ENCODE measurements at regions not wholly inside any gene's neighbourhood (a gene's known extent, or its start where the extent isn't known, plus 50 kb on each side); places are given as distances from the start of the nearest gene placed in this dataset.

- no peak for TF ChIP-seq MAX (IDR thresholded peaks at IDR 0.05; ENCODE audit: low read depth, low read length)
- TF ChIP-seq, protein P1, sequence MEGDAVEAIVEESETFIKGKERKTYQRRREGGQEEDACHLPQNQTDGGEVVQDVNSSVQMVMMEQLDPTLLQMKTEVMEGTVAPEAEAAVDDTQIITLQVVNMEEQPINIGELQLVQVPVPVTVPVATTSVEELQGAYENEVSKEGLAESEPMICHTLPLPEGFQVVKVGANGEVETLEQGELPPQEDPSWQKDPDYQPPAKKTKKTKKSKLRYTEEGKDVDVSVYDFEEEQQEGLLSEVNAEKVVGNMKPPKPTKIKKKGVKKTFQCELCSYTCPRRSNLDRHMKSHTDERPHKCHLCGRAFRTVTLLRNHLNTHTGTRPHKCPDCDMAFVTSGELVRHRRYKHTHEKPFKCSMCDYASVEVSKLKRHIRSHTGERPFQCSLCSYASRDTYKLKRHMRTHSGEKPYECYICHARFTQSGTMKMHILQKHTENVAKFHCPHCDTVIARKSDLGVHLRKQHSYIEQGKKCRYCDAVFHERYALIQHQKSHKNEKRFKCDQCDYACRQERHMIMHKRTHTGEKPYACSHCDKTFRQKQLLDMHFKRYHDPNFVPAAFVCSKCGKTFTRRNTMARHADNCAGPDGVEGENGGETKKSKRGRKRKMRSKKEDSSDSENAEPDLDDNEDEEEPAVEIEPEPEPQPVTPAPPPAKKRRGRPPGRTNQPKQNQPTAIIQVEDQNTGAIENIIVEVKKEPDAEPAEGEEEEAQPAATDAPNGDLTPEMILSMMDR (IDR thresholded peaks at IDR 0.05; ENCODE audit: low read depth, low read length): no peak
- no peak for TF ChIP-seq MYC (IDR thresholded peaks at IDR 0.05; ENCODE audit: low read depth, low read length)
- TF ChIP-seq POLR2A (IDR thresholded peaks at IDR 0.05; ENCODE audit: extremely low read depth, insufficient read length): no peak
- H3K4me3 ChIP-seq (ENCODE audit: low read depth, low read length): no peak overlapping the region
These were observed 142.2 kb upstream of the SATB1 start for GRCh38 chr3:18567293-18567692.

GRCh38 chr3:18562364-18563154, 137.4 kb upstream of the SATB1 start:
- DNase-seq (ENCODE audit: low read depth): no peak
- TF ChIP-seq MYC (IDR thresholded peaks at IDR 0.05; ENCODE audit: low read depth, low read length): no peak
- no peak for TF ChIP-seq POLR2A (IDR thresholded peaks at IDR 0.05; ENCODE audit: extremely low read depth, insufficient read length)
- no peak for TF ChIP-seq MAX (IDR thresholded peaks at IDR 0.05; ENCODE audit: low read depth, low read length)
- TF ChIP-seq, protein P1 (IDR thresholded peaks at IDR 0.05; ENCODE audit: low read depth, low read length): no peak
- no peak overlapping the region for H3K4me3 ChIP-seq (ENCODE audit: low read depth, low read length)

More at GRCh38 chr3:18567293-18567692, 142.2 kb upstream of the SATB1 start:
- no peak for DNase-seq (ENCODE audit: low read depth)

- H3K4me3 ChIP-seq (ENCODE audit: low read depth, low read length): no peak overlapping the region
- TF ChIP-seq MAX (IDR thresholded peaks at IDR 0.05; ENCODE audit: low read depth, low read length) (no peak), MYC (IDR thresholded peaks at IDR 0.05; ENCODE audit: low read depth, low read length) (no peak), POLR2A (IDR thresholded peaks at IDR 0.05; ENCODE audit: extremely low read depth, insufficient read length) (no peak)
- TF ChIP-seq, protein P1 (IDR thresholded peaks at IDR 0.05; ENCODE audit: low read depth, low read length): peak; percentile 82
- peak; percentile 53 for DNase-seq (ENCODE audit: low read depth)
These were observed 134.2 kb upstream of the SATB1 start for GRCh38 chr3:18559331-18559842.

GRCh38 chr3:18558507-18558906, 133.4 kb upstream of the SATB1 start:
- DNase-seq (ENCODE audit: low read depth): no peak
- no peak overlapping the region for H3K4me3 ChIP-seq (ENCODE audit: low read depth, low read length)
- TF ChIP-seq MYC (IDR thresholded peaks at IDR 0.05; ENCODE audit: low read depth, low read length) (no peak), MAX (IDR thresholded peaks at IDR 0.05; ENCODE audit: low read depth, low read length) (no peak)

DNA sequence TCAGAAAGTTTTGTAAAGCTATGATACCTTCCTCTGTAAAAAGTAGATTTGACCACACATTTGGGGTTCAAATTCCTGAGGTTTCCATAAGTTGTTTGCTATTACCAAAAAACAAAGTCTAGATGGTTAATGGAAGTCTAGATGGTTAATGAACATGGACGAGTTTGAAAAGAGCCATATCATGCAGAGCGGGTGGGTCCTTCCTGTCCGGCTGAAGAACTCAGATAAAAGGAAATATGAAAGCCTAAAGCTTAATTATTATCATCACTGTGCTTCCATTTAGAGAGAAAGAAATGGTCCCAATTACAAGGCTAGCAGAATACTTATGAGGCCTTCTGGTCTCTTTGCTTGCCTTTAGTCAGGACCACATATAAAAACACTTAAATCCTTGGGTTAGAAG, 132.1 kb upstream of the SATB1 start:
- H3K4me3 ChIP-seq (ENCODE audit: low read depth, low read length): no peak overlapping the region
- no peak for DNase-seq (ENCODE audit: low read depth)
- TF ChIP-seq MYC (IDR thresholded peaks at IDR 0.05; ENCODE audit: low read depth, low read length): no peak
- TF ChIP-seq, protein P1 (IDR thresholded peaks at IDR 0.05; ENCODE audit: low read depth, low read length): no peak
- no peak for TF ChIP-seq MAX (IDR thresholded peaks at IDR 0.05; ENCODE audit: low read depth, low read length)
- no peak for TF ChIP-seq POLR2A (IDR thresholded peaks at IDR 0.05; ENCODE audit: extremely low read depth, insufficient read length)

- DNase-seq (ENCODE audit: low read depth): peak; percentile 60
- H3K4me3 ChIP-seq (ENCODE audit: low read depth, low read length): no peak overlapping the region
- TF ChIP-seq MAX (IDR thresholded peaks at IDR 0.05; ENCODE audit: low read depth, low read length): no peak
- TF ChIP-seq, protein P1 (IDR thresholded peaks at IDR 0.05; ENCODE audit: low read depth, low read length): no peak
- TF ChIP-seq MYC (IDR thresholded peaks at IDR 0.05; ENCODE audit: low read depth, low read length): no peak
- no peak for TF ChIP-seq POLR2A (IDR thresholded peaks at IDR 0.05; ENCODE audit: extremely low read depth, insufficient read length)
These were observed 131.5 kb upstream of the SATB1 start for GRCh38 chr3:18556503-18557135.

Data from NB4 (cell line).